ENCODE measurements at regions not wholly inside any gene's neighbourhood (a gene's known extent, or its start where the extent isn't known, plus 50 kb on each side); places are given as distances from the start of the nearest gene placed in this dataset.

DNA sequence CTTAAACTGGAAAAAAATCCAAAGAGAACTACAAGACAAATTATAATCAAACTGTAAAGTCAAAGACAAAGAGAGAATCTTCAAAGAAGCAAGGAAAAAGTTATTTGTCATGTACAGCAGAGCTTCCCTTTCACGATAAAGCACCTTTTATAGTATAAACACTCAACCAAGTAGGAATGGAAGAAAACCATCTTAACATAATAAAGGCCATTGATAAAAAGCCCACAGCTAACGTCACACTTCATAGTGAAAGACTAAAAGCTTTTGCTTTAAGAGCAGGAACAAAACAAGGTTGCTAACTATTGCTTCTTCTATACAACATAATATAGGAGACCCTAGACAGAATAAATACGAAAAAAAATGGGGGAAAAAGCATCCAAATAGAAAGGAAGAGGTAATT, 595.7 kb upstream of the POU3F4 start:
- CTCF ChIA-PET, result no interaction called here
- no peak for DNase-seq (ENCODE audit: extremely low spot score)
- TF ChIP-seq, protein P1, sequence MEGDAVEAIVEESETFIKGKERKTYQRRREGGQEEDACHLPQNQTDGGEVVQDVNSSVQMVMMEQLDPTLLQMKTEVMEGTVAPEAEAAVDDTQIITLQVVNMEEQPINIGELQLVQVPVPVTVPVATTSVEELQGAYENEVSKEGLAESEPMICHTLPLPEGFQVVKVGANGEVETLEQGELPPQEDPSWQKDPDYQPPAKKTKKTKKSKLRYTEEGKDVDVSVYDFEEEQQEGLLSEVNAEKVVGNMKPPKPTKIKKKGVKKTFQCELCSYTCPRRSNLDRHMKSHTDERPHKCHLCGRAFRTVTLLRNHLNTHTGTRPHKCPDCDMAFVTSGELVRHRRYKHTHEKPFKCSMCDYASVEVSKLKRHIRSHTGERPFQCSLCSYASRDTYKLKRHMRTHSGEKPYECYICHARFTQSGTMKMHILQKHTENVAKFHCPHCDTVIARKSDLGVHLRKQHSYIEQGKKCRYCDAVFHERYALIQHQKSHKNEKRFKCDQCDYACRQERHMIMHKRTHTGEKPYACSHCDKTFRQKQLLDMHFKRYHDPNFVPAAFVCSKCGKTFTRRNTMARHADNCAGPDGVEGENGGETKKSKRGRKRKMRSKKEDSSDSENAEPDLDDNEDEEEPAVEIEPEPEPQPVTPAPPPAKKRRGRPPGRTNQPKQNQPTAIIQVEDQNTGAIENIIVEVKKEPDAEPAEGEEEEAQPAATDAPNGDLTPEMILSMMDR (IDR thresholded peaks at IDR 0.05; ENCODE audit: control extremely low read depth, extremely low read depth, low read depth, missing control alignments), result no peak
- POLR2A ChIA-PET, result no interaction called here

DNA sequence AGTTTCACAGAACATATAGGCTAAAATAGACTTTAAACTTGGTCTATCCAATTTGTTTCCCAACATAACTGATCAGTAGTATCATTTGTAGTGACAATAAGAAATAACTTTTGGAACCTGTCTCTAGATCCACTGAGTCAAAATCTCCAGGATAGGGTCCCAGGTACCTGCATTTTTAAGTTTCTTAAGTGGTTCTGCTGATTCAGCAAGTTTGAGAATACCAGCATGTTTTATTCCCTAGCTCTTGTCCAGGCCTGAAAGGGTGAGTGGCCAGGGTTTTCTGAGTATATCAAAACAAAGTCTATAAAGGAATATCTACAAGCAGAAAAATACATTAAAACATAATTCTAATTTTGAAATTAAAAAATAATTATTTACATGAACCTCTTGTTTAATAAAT, 573.1 kb upstream of the POU3F4 start:
- DNase-seq (ENCODE audit: extremely low spot score), result no peak
- ChIA-PET POLR2A (no interaction called here), CTCF (no interaction called here)
- TF ChIP-seq, protein P1 (IDR thresholded peaks at IDR 0.05; ENCODE audit: control extremely low read depth, extremely low read depth, low read depth, missing control alignments), result no peak

DNA sequence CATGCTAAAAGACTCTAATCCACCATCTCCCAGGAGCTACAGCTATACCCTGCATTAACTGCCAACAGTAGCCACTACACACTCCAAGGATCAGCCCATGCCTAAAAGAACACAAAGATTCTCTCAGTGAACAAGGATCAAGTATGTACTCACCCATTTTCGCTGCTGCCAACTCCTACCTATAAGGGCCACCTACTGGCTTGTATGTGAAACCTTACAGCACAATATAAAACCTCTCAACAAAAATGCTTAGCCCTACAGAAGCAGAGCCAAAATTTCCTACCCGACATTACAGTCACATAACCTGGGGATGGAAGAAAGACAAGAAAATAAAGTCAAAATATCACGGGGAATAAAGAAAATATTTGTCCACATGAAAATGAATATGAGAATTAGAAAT, 562.8 kb upstream of the POU3F4 start:
- DNase-seq (ENCODE audit: extremely low spot score), result no peak
- ChIA-PET POLR2A (no interaction called here), CTCF (no interaction called here)
- TF ChIP-seq, protein P1 (IDR thresholded peaks at IDR 0.05; ENCODE audit: control extremely low read depth, extremely low read depth, low read depth, missing control alignments), result no peak

DNA sequence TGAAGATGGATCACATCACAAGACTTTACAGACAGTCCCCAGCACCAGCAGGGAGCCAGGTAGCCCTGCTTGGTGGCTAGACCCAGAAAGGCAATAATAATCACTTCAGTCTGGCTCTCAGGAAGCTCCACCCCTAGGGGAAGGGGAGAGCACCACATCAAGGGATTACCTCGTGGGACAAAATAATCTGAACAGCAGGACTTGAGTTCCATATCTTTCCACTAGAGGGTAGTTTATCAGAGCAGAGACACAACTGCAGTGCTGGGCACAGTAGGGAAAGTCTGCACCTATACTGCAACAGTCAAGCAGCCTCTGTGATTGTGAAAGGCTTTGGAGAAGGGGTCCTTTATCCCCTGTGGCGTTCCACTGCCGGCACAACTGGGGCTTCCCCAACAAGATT, 547.0 kb upstream of the POU3F4 start:
- no peak for DNase-seq (ENCODE audit: extremely low spot score)
- TF ChIP-seq, protein P1 (IDR thresholded peaks at IDR 0.05; ENCODE audit: control extremely low read depth, extremely low read depth, low read depth, missing control alignments), result no peak
- CTCF ChIA-PET, result no interaction called here
- POLR2A ChIA-PET, result no interaction called here

DNA sequence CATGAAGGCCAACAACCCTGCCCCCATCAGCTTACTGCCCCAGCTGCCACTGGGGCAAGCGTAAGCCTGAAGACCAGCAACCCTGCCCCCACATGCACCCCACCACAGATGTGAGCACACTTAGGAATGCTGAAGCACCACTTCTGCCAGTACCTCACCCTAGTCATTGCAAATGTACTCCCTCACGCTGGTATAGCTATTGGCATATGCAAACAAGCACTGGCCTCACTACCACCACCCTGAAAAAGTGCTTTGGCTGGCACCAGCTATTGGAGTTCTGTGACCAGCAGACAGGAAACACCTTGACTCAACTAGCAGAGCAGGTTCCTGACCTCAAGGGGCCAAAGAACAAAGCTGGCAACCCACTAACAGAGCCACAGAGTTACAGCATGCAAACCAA, 534.4 kb upstream of the POU3F4 start:
- ChIA-PET POLR2A (no interaction called here), CTCF (no interaction called here)
- no peak for DNase-seq (ENCODE audit: extremely low spot score)
- TF ChIP-seq, protein P1 (IDR thresholded peaks at IDR 0.05; ENCODE audit: control extremely low read depth, extremely low read depth, low read depth, missing control alignments), result no peak

DNA sequence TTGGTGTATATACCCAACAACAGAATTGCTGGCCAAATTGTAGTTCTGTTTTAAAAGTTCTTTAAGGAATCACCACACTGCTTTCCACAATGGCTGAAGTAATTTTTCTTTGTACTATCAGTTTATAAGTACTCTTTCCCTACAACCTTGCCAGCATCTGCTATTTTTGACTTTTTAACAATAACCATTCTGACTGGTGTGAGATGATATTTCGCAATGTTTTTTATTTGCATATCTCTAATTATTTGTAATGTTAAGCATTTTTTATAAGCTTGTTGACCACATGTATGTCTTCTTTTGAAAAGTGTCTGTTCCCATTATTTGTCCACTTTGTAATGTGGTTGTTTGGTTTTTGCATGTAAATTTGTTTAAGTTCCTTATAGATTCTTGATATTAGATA, 509.9 kb upstream of the POU3F4 start:
- TF ChIP-seq, protein P1 (IDR thresholded peaks at IDR 0.05; ENCODE audit: control extremely low read depth, extremely low read depth, low read depth, missing control alignments), result no peak
- no peak for DNase-seq (ENCODE audit: extremely low spot score)
- ChIA-PET CTCF (interaction anchor here (0.9 kb wide), 1 partner anchor 12 kb away, joined by 3 read pairs; no protein-coding TSS in a partner anchor), POLR2A (no interaction called here)

DNA sequence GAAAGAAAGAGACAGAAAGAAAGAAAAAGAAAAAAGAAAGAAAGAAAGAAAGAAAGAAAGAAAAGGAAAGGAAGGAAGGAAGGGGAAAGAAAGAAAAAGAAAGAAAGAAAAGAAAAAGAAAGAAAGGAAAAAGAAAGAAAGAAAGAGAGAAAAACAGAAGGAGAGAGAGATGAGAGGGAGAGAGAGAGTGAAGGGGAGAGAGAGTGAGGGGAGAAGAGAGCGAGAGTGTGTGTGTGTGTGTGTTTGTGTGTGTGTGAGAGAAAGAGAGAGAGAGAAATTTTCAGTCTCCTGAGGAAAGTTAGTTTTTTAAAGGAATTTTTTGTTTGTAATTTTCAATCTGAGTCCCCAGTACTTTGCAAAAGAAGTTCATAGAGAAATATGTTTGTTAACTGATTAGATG, 504.1 kb upstream of the POU3F4 start:
- TF ChIP-seq, protein P1 (IDR thresholded peaks at IDR 0.05; ENCODE audit: control extremely low read depth, extremely low read depth, low read depth, missing control alignments), result no peak
- ChIA-PET POLR2A (no interaction called here), CTCF (no interaction called here)
- DNase-seq (ENCODE audit: extremely low spot score), result no peak
